SIG-M5 treated with dmso at 0.1 percent for 504 hours (cell line): ENCODE measurements at regions not wholly inside any gene's neighbourhood (a gene's known extent, or its start where the extent isn't known, plus 50 kb on each side); places are given as distances from the start of the nearest gene placed in this dataset.
"Not testable (repeated sequence)": the region's sequence is repeated elsewhere in the genome, so short reads cannot be mapped to it uniquely, and the experiment has no call there.

Experiments used
- DNase-seq: peaks from one replicate; lab custom pipeline; 2025; ENCODE audit not compliant: unreplicated experiment; lab: John Stamatoyannopoulos, UW

- DNase-seq: no peak
Observed at GRCh38 chr6:126890055-126890454, 228.4 kb upstream of the RSPO3 start.

- no peak for DNase-seq
Observed at GRCh38 chr6:126891158-126891557, 227.3 kb upstream of the RSPO3 start.

DNA sequence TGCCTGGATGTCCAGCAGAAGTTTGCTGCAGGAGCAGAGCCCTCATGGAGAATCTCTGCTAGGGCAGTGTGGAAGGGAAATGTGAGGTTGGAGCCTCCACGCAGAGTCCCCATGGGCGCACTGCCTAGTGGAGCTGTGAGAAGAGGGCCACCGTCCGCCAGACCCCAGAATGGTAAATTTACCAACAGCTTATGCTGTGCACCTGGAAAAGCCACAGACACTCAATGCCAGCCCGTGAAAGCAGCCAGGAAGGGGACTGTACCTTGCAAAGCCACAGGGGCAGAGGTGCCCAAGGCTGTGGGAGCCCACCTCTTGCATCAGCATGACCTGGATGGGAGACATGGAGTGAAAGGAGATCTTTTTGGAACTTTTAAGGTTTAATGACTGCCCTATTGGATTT, 225.6 kb upstream of the RSPO3 start:
- not testable (repeated sequence) for DNase-seq

DNA sequence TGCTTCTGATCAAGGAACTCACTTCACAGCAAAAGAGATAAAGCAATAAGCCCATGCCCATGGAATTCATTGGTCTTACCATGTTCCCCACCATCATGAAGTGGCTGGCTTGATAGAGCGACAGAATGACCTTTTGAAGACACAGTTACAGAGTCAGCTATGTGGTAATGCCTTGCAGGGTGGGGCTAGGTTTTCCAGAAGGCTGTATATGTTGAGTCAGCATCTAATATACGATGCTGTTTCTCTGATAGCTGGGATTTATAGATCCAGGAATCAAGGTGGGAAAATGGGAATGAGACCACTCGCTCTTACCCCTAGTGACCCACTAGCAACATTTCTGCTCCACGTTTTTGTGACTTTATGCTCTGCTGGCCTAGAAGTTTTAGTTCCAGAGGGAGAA, 220.7 kb upstream of the RSPO3 start:
- no peak for DNase-seq

DNA sequence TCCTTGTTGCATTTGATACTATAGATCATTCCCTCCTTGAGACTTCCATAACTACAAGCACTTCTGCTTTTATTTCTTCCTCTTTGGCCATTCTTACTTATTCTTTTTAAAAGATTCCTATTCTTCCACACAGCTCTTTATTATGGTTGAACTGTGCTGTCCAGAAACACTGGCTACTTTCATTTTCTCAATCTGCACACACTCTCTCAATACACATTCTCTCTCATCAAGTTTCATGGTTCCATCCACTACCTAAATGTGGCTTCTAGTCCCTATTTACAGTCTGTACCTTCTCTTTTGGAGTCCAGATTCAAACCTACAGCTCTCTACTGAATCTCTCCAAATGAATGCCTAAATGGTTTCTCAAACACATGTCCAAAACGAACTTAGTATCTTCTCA, 214.3 kb upstream of the RSPO3 start:
- DNase-seq: no peak

GRCh38 chr6:126905917-126906316, 212.6 kb upstream of the RSPO3 start:
- DNase-seq: no peak

- DNase-seq: no peak
Observed at GRCh38 chr6:126907312-126907711, 211.2 kb upstream of the RSPO3 start.

DNA sequence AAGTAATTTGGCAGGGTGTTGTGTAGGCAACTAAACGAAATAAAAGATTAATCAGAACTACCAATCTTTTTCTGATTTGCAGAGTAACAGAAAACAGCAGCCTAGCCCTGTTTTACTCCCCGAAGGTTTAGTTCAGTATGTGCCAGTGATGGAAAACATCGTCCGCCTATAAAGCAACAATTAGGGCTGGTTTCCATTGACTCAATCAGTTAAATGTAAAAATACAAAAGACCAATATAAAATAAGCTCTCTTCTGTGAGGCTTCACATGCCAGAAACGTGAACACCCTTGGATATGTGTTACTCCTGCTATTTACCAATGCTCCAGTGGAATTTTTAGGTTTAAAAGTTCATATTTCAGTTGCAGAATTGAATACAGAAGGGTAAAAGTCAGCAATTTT, 210.5 kb upstream of the RSPO3 start:
- no peak for DNase-seq

DNA sequence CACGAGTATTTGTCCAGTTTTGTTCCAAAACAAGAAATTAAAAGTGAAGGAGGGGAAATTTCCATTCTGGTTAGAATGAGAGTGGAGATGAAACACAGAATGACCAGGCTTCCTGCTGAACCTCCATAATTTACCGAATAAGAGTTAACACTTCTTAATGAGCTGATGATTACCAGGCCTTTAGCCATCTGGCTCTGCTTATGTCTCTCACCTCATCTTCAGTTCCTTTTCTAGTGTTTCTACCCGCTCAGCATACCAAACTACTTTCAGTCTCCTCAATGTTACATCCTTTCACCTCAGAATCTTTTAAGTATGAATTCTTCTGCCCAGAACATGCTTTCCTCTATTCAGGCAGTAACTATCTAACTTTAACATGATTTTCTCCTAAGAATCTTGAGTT, 209.0 kb upstream of the RSPO3 start:
- no peak for DNase-seq

- DNase-seq: no peak
Observed at GRCh38 chr6:126913651-126914050, 204.8 kb upstream of the RSPO3 start.

GRCh38 chr6:126914172-126914571, 204.3 kb upstream of the RSPO3 start:
- DNase-seq: no peak

GRCh38 chr6:126914801-126915200, 203.7 kb upstream of the RSPO3 start:
- no peak for DNase-seq

DNA sequence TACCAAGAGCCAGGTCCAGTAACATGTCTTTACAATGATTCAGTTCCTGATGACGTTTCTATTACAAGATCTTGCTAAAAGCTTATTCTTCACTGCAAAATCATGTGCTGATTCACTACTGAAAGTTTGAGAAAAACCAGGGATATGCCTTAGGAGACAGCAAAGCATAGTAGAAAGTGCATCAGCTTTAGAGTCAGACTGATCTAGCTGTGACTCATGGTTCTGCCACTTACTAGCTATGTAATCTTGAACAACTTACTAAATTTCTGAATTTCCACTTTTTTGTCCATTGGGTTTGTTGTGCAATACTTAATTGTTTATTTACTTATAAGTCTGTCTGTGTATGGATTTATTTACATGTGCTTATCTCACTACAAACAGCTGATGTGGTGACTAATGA, 198.5 kb upstream of the RSPO3 start:
- DNase-seq: no peak

- DNase-seq: no peak
Observed at GRCh38 chr6:126923807-126924206, 194.7 kb upstream of the RSPO3 start.

DNA sequence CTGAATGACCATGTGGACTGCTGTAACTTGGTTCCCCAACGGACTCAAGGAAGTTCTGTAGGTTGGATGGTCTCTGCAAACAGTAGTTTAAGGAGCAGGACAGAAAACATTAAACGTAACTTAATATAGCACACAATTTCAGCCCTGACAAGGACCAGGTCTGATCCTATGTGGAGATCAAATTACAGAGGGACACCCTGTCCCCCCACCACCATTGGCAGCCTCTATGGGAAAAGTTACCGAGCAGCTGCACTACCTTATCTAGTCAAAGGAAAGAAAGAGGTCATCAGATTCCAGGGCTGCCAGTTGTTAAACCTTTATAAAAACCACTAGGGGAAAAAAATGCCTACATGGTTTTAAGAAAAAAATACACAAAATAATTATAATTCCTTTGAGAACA, 191.5 kb upstream of the RSPO3 start:
- no peak for DNase-seq

- no peak for DNase-seq
Observed at GRCh38 chr6:126927841-126928240, 190.6 kb upstream of the RSPO3 start.

DNA sequence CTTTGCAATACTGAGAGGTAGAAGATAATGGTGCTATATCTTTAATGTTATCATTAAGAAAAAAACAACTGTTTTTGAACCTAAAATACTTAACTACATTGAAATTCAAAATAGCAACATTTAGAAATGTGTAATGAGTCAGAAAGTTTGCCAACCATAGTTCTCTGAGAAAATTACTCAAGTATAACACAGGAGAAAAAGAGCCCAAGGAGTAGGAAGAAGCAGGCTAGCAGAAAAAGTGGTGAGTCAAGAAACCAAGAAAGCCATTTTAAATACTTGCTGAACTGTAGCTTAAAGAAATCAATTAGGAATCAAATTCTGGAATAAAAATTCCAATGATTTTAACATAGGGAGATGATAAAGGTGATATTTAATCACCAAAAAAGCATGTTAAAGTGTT, 181.0 kb upstream of the RSPO3 start:
- DNase-seq: no peak

- no peak for DNase-seq
Observed at GRCh38 chr6:126939784-126940183, 178.7 kb upstream of the RSPO3 start.

- no peak for DNase-seq
Observed at GRCh38 chr6:126941751-126942150, 176.7 kb upstream of the RSPO3 start.

GRCh38 chr6:126944512-126944911, 174.0 kb upstream of the RSPO3 start:
- peak; percentile 35 for DNase-seq

DNA sequence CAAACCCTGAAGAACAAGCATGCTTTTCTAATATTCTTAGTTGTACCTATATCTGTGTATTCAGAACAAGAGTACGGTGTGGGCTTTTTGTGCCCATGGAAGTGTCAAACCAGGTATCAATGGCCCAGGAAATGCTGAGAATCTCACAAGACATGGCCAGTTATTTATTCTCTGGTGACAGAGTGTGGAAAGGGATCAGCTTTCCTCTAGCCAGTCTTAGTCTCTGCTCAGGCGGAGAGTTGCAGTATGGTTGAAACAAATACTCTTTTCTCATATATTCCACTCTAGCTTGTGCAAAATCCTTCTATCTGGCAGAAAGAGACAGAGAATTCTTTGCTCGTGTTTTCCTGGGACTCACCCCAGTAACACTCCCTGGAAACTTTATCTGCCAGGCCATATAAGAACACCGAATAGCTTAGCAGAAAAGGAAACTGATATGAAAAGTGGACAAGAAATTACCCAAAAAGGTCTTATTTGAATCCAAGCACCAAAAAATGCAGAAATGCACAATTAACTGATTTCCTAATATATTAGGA, 173.3 kb upstream of the RSPO3 start:
- no peak for DNase-seq

- no peak for DNase-seq
Observed at GRCh38 chr6:126945812-126946360, 172.6 kb upstream of the RSPO3 start.

DNA sequence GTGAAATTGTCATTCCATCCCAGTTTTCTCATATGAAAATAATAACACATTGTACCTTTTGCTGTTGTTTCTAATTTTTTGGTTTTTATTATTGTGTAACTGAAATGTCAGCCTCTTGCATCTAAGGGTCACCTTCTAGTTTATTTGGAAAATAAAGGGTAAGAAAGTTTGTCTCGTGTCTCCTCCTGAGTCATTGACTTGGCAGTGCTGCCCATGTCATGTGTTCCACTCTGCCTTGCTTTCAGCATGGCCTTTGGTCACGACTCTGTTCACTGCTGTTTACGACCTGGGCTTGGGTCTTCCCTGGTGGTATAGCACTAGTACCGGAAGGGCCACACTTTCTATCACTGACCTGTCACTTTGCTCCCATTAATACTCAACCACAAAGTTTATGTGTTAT, 171.4 kb upstream of the RSPO3 start:
- no peak for DNase-seq

GRCh38 chr6:126949786-126950185, 168.7 kb upstream of the RSPO3 start:
- DNase-seq: no peak
